Right cardiac atrium (tissue), 5 donors: ENCODE measurements at regions not wholly inside any gene's neighbourhood (a gene's known extent, or its start where the extent isn't known, plus 50 kb on each side); places are given as distances from the start of the nearest gene placed in this dataset.
"Not testable (repeated sequence)": the region's sequence is repeated elsewhere in the genome, so short reads cannot be mapped to it uniquely, and the experiment has no call there.

Source experiments
- ATAC-seq, 2 donors: fragments of 200-7000 bp; cut with Tn5 transposase; one replicate each; pipeline versions ENCODE4 v1.8.0 to v1.9.1; 2020; ENCODE audit warnings: moderate library complexity in 2 of 2, mild to moderate bottlenecking in 1 of 2
- DNase-seq, 3 donors: peaks; one replicate each; pipeline ENCODE4 v3.0.0-alpha.2; 2020
- H3K27ac ChIP-seq: one replicate; pipeline ENCODE4 v1.5.1; 2013; ENCODE audit warnings: mild to moderate bottlenecking, low read length, control low read depth, moderate library complexity
- H3K27me3 ChIP-seq: one replicate; pipeline ENCODE4 v1.6.1; 2013; ENCODE audit not compliant: control insufficient read depth, insufficient read depth
- H3K4me1 ChIP-seq: one replicate; pipeline ENCODE4 v1.6.1; 2013; ENCODE audit warnings: low read length; ENCODE audit not compliant: control insufficient read depth, insufficient read depth
- H3K4me3 ChIP-seq: one replicate; pipeline ENCODE4 v1.5.1; 2013; ENCODE audit warnings: low read length, control low read depth
- H3K9me3 ChIP-seq: one replicate; pipeline ENCODE4 v1.6.1; 2013; ENCODE audit warnings: low read length; ENCODE audit not compliant: control insufficient read depth
- WGBS: extraction: QIAGEN DNeasy Blood & Tissue Kit; methylation state at CpG from one replicate; pipeline ENCODE4 v1.1.7; 2013; 5-methylcytosine and 5-hydroxymethylcytosine counted together
- intact Hi-C, 4 donors: fragments of 100-400 bp; cut with DNase I; formaldehyde crosslinking; loops; one replicate each; pipeline versions ENCODE4 v1.11.0 to v1.14.0; 2022 to 2023
- donor health status: healthy with polysubstance abuse.
- donor health status: DM: no; HTN: yes; CAD: no.
- donor health status: DM: no; HTN: no; CAD: no.
- donor health status: DM: no; HTN: yes; CAD: no; lungs with severe emphysema.
- donor health status: DM: yes; HTN: yes; CAD: no.

- 63% methylated on average over 1 of the region's 1 CpG for WGBS
Measured at GRCh38 chrX:140447150-140447549, 57.7 kb downstream of the SOX3 start.

GRCh38 chrX:140440876-140441275 lies 64.0 kb downstream of the SOX3 start:
- Histone ChIP-seq H3K4me3 (no peak overlapping the region), H3K4me1 (no peaks in the 10 kb centered on the region), H3K27ac (no peak overlapping the region), H3K27me3 (no peaks in the 10 kb centered on the region), H3K9me3 (no peaks in the 10 kb centered on the region)
- ATAC-seq (no peak), DNase-seq (peak in 1 of 3 donors; percentile 47)
- WGBS: 38% methylated on average over 8 of the region's 8 CpGs
- intact Hi-C loops: no loop called here

More at GRCh38 chrX:140447150-140447549, 57.7 kb downstream of the SOX3 start:
- DNase-seq (no peak), ATAC-seq (no peak)
- H3K27me3 ChIP-seq: no peaks in the 10 kb centered on the region
- no peaks in the 10 kb centered on the region for H3K4me1 ChIP-seq
- intact Hi-C loops: no loop called here
- no peak overlapping the region for H3K27ac ChIP-seq
- H3K4me3 ChIP-seq: no peak overlapping the region
- H3K9me3 ChIP-seq: no peaks in the 10 kb centered on the region

- H3K4me3 ChIP-seq: peak overlapping the region; percentile 9
- WGBS: 4% methylated on average over 35 of the region's 35 CpGs
Measured at GRCh38 chrX:140439476-140439875, 65.4 kb downstream of the SOX3 start.

GRCh38 chrX:140434347-140434746 lies 70.5 kb downstream of the SOX3 start:
- Histone ChIP-seq H3K4me1 (no peaks in the 10 kb centered on the region), H3K27me3 (no peaks in the 10 kb centered on the region), H3K4me3 (no peak overlapping the region), H3K27ac (no peak overlapping the region), H3K9me3 (no peaks in the 10 kb centered on the region)
- ATAC-seq (no peak), DNase-seq (no peak)
- intact Hi-C loops: no loop called here
- WGBS: 36% methylated on average over 2 of the region's 2 CpGs

More at GRCh38 chrX:140439476-140439875, 65.4 kb downstream of the SOX3 start:
- H3K27me3 ChIP-seq: no peaks in the 10 kb centered on the region
- H3K4me1 ChIP-seq: no peaks in the 10 kb centered on the region
- intact Hi-C loops: no loop called here
- DNase-seq (peak; percentile 18 to 53 (median 51)), ATAC-seq (peak; percentile 29 to 74)
- H3K27ac ChIP-seq: no peak overlapping the region
- no peaks in the 10 kb centered on the region for H3K9me3 ChIP-seq

GRCh38 chrX:140433582-140433981 lies 71.3 kb downstream of the SOX3 start:
- 41% methylated on average over 4 of the region's 4 CpGs for WGBS
- intact Hi-C loops: no loop called here
- Histone ChIP-seq H3K4me1 (no peaks in the 10 kb centered on the region), H3K27ac (no peak overlapping the region), H3K9me3 (no peaks in the 10 kb centered on the region), H3K4me3 (no peak overlapping the region), H3K27me3 (no peaks in the 10 kb centered on the region)
- DNase-seq (no peak), ATAC-seq (peak; percentile 53 to 60)

GRCh38 chrX:140432346-140433175 lies 72.3 kb downstream of the SOX3 start:
- 40% methylated on average over 4 of the region's 4 CpGs for WGBS
- Histone ChIP-seq H3K4me1 (no peaks in the 10 kb centered on the region), H3K27me3 (no peaks in the 10 kb centered on the region), H3K9me3 (no peaks in the 10 kb centered on the region), H3K4me3 (no peak overlapping the region), H3K27ac (no peak overlapping the region)
- peak; percentile 26 to 69 (median 66) for DNase-seq
- intact Hi-C loops: no loop called here
- ATAC-seq: peak; percentile 86 to 93

GRCh38 chrX:140431521-140431920 lies 73.3 kb downstream of the SOX3 start:
- Histone ChIP-seq H3K27ac (no peak overlapping the region), H3K4me3 (no peak overlapping the region), H3K27me3 (no peaks in the 10 kb centered on the region), H3K9me3 (no peaks in the 10 kb centered on the region), H3K4me1 (no peaks in the 10 kb centered on the region)
- ATAC-seq (no peak), DNase-seq (no peak)
- 48% methylated on average over 5 of the region's 5 CpGs for WGBS
- intact Hi-C loops: no loop called here

- 65% methylated on average over 4 of the region's 4 CpGs for WGBS
- H3K9me3 ChIP-seq: no peaks in the 10 kb centered on the region
- no peak for ATAC-seq
Measured at GRCh38 chrX:140425712-140426395, 79.0 kb downstream of the SOX3 start.

GRCh38 chrX:140422501-140422900 lies 82.4 kb downstream of the SOX3 start:
- no peaks in the 10 kb centered on the region for H3K9me3 ChIP-seq
- no peaks in the 10 kb centered on the region for H3K4me1 ChIP-seq
- ATAC-seq: no peak
- H3K27me3 ChIP-seq: no peaks in the 10 kb centered on the region
- intact Hi-C loops: no loop called here
- no peak for DNase-seq
- H3K4me3 ChIP-seq: no peak overlapping the region
- H3K27ac ChIP-seq: no peak overlapping the region

More at GRCh38 chrX:140425712-140426395, 79.0 kb downstream of the SOX3 start:
- H3K4me3 ChIP-seq: no peak overlapping the region
- H3K27ac ChIP-seq: no peak overlapping the region
- DNase-seq: no peak
- no peaks in the 10 kb centered on the region for H3K4me1 ChIP-seq
- intact Hi-C loops: no loop called here
- H3K27me3 ChIP-seq: no peaks in the 10 kb centered on the region

GRCh38 chrX:140402131-140402530 lies 102.7 kb downstream of the SOX3 start:
- WGBS: 82% methylated on average over 1 of the region's 1 CpG
- not testable (repeated sequence) for H3K27ac ChIP-seq, ATAC-seq

GRCh38 chrX:140396326-140396725 lies 108.5 kb downstream of the SOX3 start:
- H3K4me3 ChIP-seq, H3K27ac ChIP-seq, H3K27me3 ChIP-seq, ATAC-seq, H3K9me3 ChIP-seq, DNase-seq, H3K4me1 ChIP-seq, intact Hi-C loops: not testable (repeated sequence)

More at GRCh38 chrX:140402131-140402530, 102.7 kb downstream of the SOX3 start:
- intact Hi-C loops, DNase-seq, H3K9me3 ChIP-seq, H3K4me1 ChIP-seq, H3K27me3 ChIP-seq, H3K4me3 ChIP-seq: not testable (repeated sequence)
